HG02938 (cell line): ENCODE measurements at regions not wholly inside any gene's neighbourhood (a gene's known extent, or its start where the extent isn't known, plus 50 kb on each side); places are given as distances from the start of the nearest gene placed in this dataset.

ENCODE experiments used
- ATAC-seq: cut with Tn5 transposase; IDR thresholded peaks from one replicate; pipeline ENCODE4 v1.9.1; 2021; ENCODE audit warnings: mild to moderate bottlenecking, moderate library complexity; ENCODE audit not compliant: unreplicated experiment

GRCh38 chr21:35136106-35136505, 87.0 kb upstream of the RUNX1 start:
- no peak for ATAC-seq

- ATAC-seq, result no peak
Observed at GRCh38 chr21:35135481-35135880, 86.4 kb upstream of the RUNX1 start.

- ATAC-seq, result no peak
Observed at GRCh38 chr21:35134309-35134708, 85.2 kb upstream of the RUNX1 start.

GRCh38 chr21:35128536-35128935, 79.4 kb upstream of the RUNX1 start:
- ATAC-seq, result no peak

- ATAC-seq, result no peak
Observed at GRCh38 chr21:35127851-35128250, 78.7 kb upstream of the RUNX1 start.

- ATAC-seq, result no peak
Observed at GRCh38 chr21:35127026-35127425, 77.9 kb upstream of the RUNX1 start.

GRCh38 chr21:35120631-35121180, 71.6 kb upstream of the RUNX1 start:
- ATAC-seq, result no peak

- ATAC-seq, result no peak
Observed at GRCh38 chr21:35119501-35120047, 70.5 kb upstream of the RUNX1 start.

- no peak for ATAC-seq
Observed at GRCh38 chr21:35116777-35117176, 67.7 kb upstream of the RUNX1 start.

- ATAC-seq, result no peak
Observed at GRCh38 chr21:35113064-35113463, 64.0 kb upstream of the RUNX1 start.

- no peak for ATAC-seq
Observed at GRCh38 chr21:35111321-35111930, 62.3 kb upstream of the RUNX1 start.

GRCh38 chr21:35108887-35109286, 59.8 kb upstream of the RUNX1 start:
- ATAC-seq, result no peak

- ATAC-seq, result no peak
Observed at GRCh38 chr21:35107520-35107919, 58.4 kb upstream of the RUNX1 start.

- no peak for ATAC-seq
Observed at GRCh38 chr21:35106246-35106835, 57.2 kb upstream of the RUNX1 start.

GRCh38 chr21:35102488-35103371, 53.6 kb upstream of the RUNX1 start:
- ATAC-seq, result no peak

GRCh38 chr21:35100349-35100811, 51.3 kb upstream of the RUNX1 start:
- ATAC-seq, result no peak

- no peak for ATAC-seq
Observed at GRCh38 chr21:35099310-35099709, 50.2 kb upstream of the RUNX1 start.
